Endothelial cell of umbilical vein (primary cell): ENCODE measurements at regions not wholly inside any gene's neighbourhood (a gene's known extent, or its start where the extent isn't known, plus 50 kb on each side); places are given as distances from the start of the nearest gene placed in this dataset.

Source experiments
- BruUV-seq: library from RNA; stranded (reverse); fragments of 400-500 nt; replicated peaks from 2 replicates; lab custom pipeline; 2021; lab: Mats Ljungman, UMichigan
- CTCF ChIA-PET: fragments of 300-600, 350-600 bp; sonication (Branson Sonifier 250); formaldehyde crosslinking; loops from one replicate; lab custom pipeline; 2021; ENCODE audit warnings: antibody characterized with exemption, inconsistent platforms; lab: Charles Lee
- POLR2A ChIA-PET: fragments of 300-600, 350-600 bp; sonication (Branson Sonifier 250); formaldehyde crosslinking; loops from one replicate; lab custom pipeline; 2021; ENCODE audit warnings: antibody characterized with exemption, inconsistent platforms; lab: Charles Lee
- DNase-seq: peaks from one replicate; pipeline ENCODE4 v3.0.0-alpha.2; 2011; ENCODE audit warnings: low read depth, low spot score
- FAIRE-seq: peaks from 2 replicates; lab custom pipeline; 2011; peaks lifted over from hg19 to GRCh38; lab: Jason Lieb, UNC
- H2AFZ ChIP-seq: 2 replicates; pipeline ENCODE4 v1.6.0; 2012; ENCODE audit warnings: low read depth, low read length, control low read depth, inconsistent platforms
- H3K27ac ChIP-seq: 2 replicates; pipeline ENCODE4 v1.5.1; 2011; ENCODE audit warnings: low read depth, mild to moderate bottlenecking, control low read depth, low read length, moderate library complexity; ENCODE audit not compliant: insufficient read depth
- H3K27me3 ChIP-seq, 2 experiments: 2 replicates each; pipeline versions ENCODE4 v1.6.0 to v1.6.1; 2011; ENCODE audit warnings: low read length in 2 of 2, mixed read lengths in 1 of 2; ENCODE audit not compliant: control insufficient read depth in 2 of 2, insufficient read depth in 2 of 2
- H3K36me3 ChIP-seq, 2 experiments: 2 replicates in 1 of 2; 3 replicates in 1 of 2; pipeline ENCODE4 v1.5.1; 2011; ENCODE audit warnings: low read length in 2 of 2, mild to moderate bottlenecking in 1 of 2, moderate library complexity in 1 of 2; ENCODE audit not compliant: control insufficient read depth in 2 of 2, insufficient read depth in 2 of 2; ENCODE audit errors: extremely low read depth in 1 of 2
- H3K4me1 ChIP-seq: 3 replicates; pipeline ENCODE4 v1.5.1; 2011; ENCODE audit warnings: mild to moderate bottlenecking, low read length; ENCODE audit not compliant: control insufficient read depth, insufficient read depth; ENCODE audit errors: extremely low read depth
- H3K4me2 ChIP-seq: 2 replicates; pipeline ENCODE4 v1.6.1; 2011; ENCODE audit warnings: low read length, control low read depth, mixed read lengths; ENCODE audit not compliant: insufficient read depth
- H3K4me3 ChIP-seq, 3 experiments: fragments of 200-600 bp in 1 of 3; sonication (generic), shearing (Covaris generic) in 1 of 3; replicated peaks in 1 of 3; 2 replicates each; pipeline ENCODE4 v1.5.1; 2011 to 2016; ENCODE audit warnings: control low read depth in 3 of 3, low read length in 3 of 3, mild to moderate bottlenecking in 2 of 3, inconsistent platforms in 1 of 3, low read depth in 1 of 3, moderate library complexity in 1 of 3; ENCODE audit not compliant: insufficient read depth in 1 of 3
- H3K79me2 ChIP-seq: 2 replicates; pipeline ENCODE4 v1.6.0; 2012; ENCODE audit warnings: low read length, inconsistent platforms; ENCODE audit not compliant: control insufficient read depth, insufficient read depth
- H3K9ac ChIP-seq: replicated peaks from 2 replicates; pipeline ENCODE3; 2011; ENCODE audit warnings: low read length, control low read depth; ENCODE audit not compliant: insufficient read depth; ENCODE audit errors: extremely low read depth
- H3K9me1 ChIP-seq: replicated peaks from 3 replicates; pipeline ENCODE4 v1.6.0; 2011; ENCODE audit warnings: mild to moderate bottlenecking, low read length; ENCODE audit not compliant: control insufficient read depth, insufficient read depth; ENCODE audit errors: extremely low read depth
- H3K9me3 ChIP-seq: replicated peaks from 2 replicates; pipeline ENCODE4 v1.5.1; 2012; ENCODE audit warnings: low read length, inconsistent platforms; ENCODE audit not compliant: control insufficient read depth, insufficient read depth
- H4K20me1 ChIP-seq: replicated peaks from 2 replicates; pipeline ENCODE3; 2011; ENCODE audit warnings: mild to moderate bottlenecking, low read length; ENCODE audit not compliant: control insufficient read depth, insufficient read depth; ENCODE audit errors: extremely low read depth
- EZH2 ChIP-seq: IDR thresholded peaks from 2 replicates; pipeline ENCODE4 v1.6.1; 2012; ENCODE audit warnings: borderline replicate concordance, low read depth, mild to moderate bottlenecking, moderate library complexity, low read length, inconsistent platforms; ENCODE audit not compliant: severe bottlenecking
- FOS ChIP-seq: IDR thresholded peaks from 2 replicates; pipeline ENCODE4 v1.6.1; 2011; ENCODE audit warnings: mild to moderate bottlenecking, low read length, moderate library complexity, borderline replicate concordance; ENCODE audit not compliant: insufficient read depth
- GATA2 ChIP-seq: IDR thresholded peaks from 2 replicates; pipeline ENCODE4 v1.7.0; 2011; ENCODE audit warnings: low read depth, mild to moderate bottlenecking, moderate library complexity, mixed read lengths, low read length; ENCODE audit not compliant: insufficient read length, insufficient read depth
- JUN ChIP-seq: IDR thresholded peaks from 2 replicates; pipeline ENCODE4 v1.6.1; 2011; ENCODE audit warnings: borderline replicate concordance, low read depth; ENCODE audit not compliant: insufficient read length, insufficient read depth
- MYC ChIP-seq: IDR thresholded peaks from one replicate; pipeline ENCODE4 v1.6.1; 2011; ENCODE audit warnings: mild to moderate bottlenecking, low read depth, low read length
- POLR2A ChIP-seq: IDR thresholded peaks from 2 replicates; pipeline ENCODE4 v1.6.1; 2012; ENCODE audit warnings: low read depth, mild to moderate bottlenecking, control low read depth, low read length
- POLR2AphosphoS5 ChIP-seq: IDR thresholded peaks from 2 replicates; pipeline ENCODE4 v1.6.1; 2012; ENCODE audit warnings: low read depth, mild to moderate bottlenecking, control low read depth, low read length, moderate library complexity; ENCODE audit not compliant: insufficient read depth
- dilution Hi-C: fragments of 300-500 bp; cut with MboI; formaldehyde crosslinking; loops from one replicate; pipeline ENCODE4 v1.15.0; 2019; ENCODE audit warnings: low sequenced_read_pairs; ENCODE audit not compliant: extremely low pct_ligation_motif_present
- intact Hi-C: fragments of 100-400 bp; cut with micrococcal nuclease; formaldehyde crosslinking; loops from one replicate; pipeline ENCODE4 v1.10.0; 2022
- TF ChIP-seq, protein P1 (sequence below): IDR thresholded peaks from 2 replicates; pipeline ENCODE4 v1.6.1; 2011; ENCODE audit not compliant: insufficient read depth, insufficient read length
- TF ChIP-seq, protein P2 (sequence below), 2 donors: IDR thresholded peaks; 1 replicate in 1 of 2; 2 replicates in 1 of 2; pipeline ENCODE4 v1.5.1; 2011; ENCODE audit warnings: low read length in 2 of 2, mild to moderate bottlenecking in 2 of 2, moderate library complexity in 2 of 2, control low read depth in 1 of 2, inconsistent platforms in 1 of 2, low read depth in 1 of 2; ENCODE audit not compliant: insufficient read depth in 1 of 2; ENCODE audit errors: extremely low read depth in 1 of 2

DNA sequence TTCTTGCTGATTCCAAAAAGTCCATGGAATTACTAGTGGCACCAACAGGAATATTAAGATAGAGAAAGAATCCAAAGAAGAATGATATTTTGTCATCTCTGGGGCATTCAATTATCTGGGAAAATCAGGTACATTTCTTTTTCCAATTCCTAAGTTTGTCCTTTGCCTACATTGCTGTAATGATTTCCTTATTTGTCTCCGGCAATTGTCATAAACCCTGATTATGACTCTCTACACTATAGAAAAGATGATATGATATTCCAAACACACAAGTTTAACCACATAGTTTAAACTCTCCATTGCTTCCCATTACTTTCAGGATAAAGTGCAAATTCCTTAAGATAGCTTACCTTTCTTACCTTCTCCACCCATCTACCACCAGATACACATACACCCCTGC lies 647.0 kb downstream of the PLPP3 start:
- no peak overlapping the region for H2AFZ ChIP-seq
- no peaks in the 10 kb centered on the region for H3K27me3 ChIP-seq
- DNase-seq (no peak), FAIRE-seq (no peak)
- no peaks in the 10 kb centered on the region for H3K9me1 ChIP-seq
- H3K4me2 ChIP-seq, result no peak overlapping the region
- no peak overlapping the region for H3K27ac ChIP-seq
- H3K9ac ChIP-seq, result no peak overlapping the region
- no peak for TF ChIP-seq POLR2AphosphoS5
- no peak for TF ChIP-seq JUN
- TF ChIP-seq FOS, result no peak
- intact Hi-C loops, result no loop called here
- no peaks in the 10 kb centered on the region for H3K4me1 ChIP-seq
- no peak overlapping the region for H3K4me3 ChIP-seq
- no TSS peak for BruUV-seq
- no peaks in the 10 kb centered on the region for H4K20me1 ChIP-seq
- POLR2A ChIA-PET, result no interaction called here
- CTCF ChIA-PET, result interaction anchor here (2.0 kb wide), 1 partner anchor 10 kb away, joined by 8 read pairs; no protein-coding TSS in a partner anchor
- dilution Hi-C loops, result no loop called here
- H3K79me2 ChIP-seq, result no peaks in the 10 kb centered on the region
- no peaks in the 10 kb centered on the region for H3K36me3 ChIP-seq
- no peaks in the 10 kb centered on the region for H3K9me3 ChIP-seq

DNA sequence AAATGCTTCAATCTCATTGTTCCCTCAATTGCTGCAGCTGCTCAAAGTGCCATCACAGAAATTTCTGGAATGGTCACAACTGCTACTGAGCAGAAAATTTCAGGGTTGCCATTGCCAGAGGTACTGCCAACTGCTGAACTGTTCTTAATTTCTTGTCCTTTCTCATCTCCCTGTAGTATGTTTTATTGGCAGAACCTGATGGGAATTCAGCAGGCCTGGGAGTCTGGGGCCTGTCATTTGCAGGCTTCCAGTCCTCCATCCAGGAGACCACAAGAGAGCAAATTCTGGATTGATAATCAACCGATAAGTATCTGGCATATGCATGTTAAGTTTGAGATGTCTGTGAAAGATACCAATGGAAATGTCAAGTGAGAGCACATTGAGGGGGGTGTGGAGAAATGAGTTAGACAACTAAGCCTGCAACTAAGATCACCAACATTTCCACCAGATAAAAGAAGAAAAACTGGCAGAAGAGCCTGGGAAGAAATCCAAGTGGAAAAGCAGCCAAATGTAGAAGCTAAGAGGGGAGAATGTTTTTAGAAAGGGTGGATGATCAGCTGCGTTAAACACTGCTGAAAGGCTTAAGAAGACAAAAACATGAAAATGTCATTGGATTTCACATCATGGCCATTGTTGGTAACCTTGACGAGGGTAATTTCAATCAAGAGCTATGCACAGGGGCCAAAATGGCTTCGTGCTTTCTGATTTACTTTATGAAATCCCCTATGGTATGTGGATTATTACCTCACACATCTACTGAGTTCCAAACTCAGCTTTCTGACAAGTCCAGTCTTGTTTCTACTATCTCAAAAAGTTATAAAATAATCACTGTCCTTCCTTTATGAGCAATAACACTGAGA lies 648.1 kb downstream of the PLPP3 start:
- Histone ChIP-seq H3K36me3 (no peaks in the 10 kb centered on the region), H3K79me2 (no peaks in the 10 kb centered on the region), H3K27me3 (no peaks in the 10 kb centered on the region), H3K9me1 (no peaks in the 10 kb centered on the region), H4K20me1 (no peaks in the 10 kb centered on the region), H3K27ac (no peak overlapping the region), H3K4me3 (no peak overlapping the region), H3K4me2 (no peak overlapping the region), H2AFZ (no peak overlapping the region), H3K9me3 (no peaks in the 10 kb centered on the region), H3K9ac (no peak overlapping the region), H3K4me1 (no peaks in the 10 kb centered on the region)
- TF ChIP-seq EZH2 (no peak), MYC (no peak), FOS (no peak), POLR2AphosphoS5 (no peak), JUN (no peak), POLR2A (no peak), GATA2 (no peak)
- TF ChIP-seq, protein P1, sequence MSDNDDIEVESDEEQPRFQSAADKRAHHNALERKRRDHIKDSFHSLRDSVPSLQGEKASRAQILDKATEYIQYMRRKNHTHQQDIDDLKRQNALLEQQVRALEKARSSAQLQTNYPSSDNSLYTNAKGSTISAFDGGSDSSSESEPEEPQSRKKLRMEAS, result no peak
- TF ChIP-seq, protein P2, sequence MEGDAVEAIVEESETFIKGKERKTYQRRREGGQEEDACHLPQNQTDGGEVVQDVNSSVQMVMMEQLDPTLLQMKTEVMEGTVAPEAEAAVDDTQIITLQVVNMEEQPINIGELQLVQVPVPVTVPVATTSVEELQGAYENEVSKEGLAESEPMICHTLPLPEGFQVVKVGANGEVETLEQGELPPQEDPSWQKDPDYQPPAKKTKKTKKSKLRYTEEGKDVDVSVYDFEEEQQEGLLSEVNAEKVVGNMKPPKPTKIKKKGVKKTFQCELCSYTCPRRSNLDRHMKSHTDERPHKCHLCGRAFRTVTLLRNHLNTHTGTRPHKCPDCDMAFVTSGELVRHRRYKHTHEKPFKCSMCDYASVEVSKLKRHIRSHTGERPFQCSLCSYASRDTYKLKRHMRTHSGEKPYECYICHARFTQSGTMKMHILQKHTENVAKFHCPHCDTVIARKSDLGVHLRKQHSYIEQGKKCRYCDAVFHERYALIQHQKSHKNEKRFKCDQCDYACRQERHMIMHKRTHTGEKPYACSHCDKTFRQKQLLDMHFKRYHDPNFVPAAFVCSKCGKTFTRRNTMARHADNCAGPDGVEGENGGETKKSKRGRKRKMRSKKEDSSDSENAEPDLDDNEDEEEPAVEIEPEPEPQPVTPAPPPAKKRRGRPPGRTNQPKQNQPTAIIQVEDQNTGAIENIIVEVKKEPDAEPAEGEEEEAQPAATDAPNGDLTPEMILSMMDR (IDR thresholded peaks at IDR 0.05; ENCODE audit: extremely low read depth in 1 of 2, insufficient read depth in 1 of 2, low read depth in 1 of 2, low read length in 2 of 2), result no peak
- ChIA-PET POLR2A (no interaction called here), CTCF (interaction anchor here (2.0 kb wide), 1 partner anchor 9 kb away, joined by 8 read pairs; no protein-coding TSS in a partner anchor)
- intact Hi-C loops, result no loop called here
- DNase-seq, result no peak
- FAIRE-seq, result no peak
- dilution Hi-C loops, result no loop called here
- BruUV-seq, result no TSS peak
